ENCODE measurements at regions not wholly inside any gene's neighbourhood (a gene's known extent, or its start where the extent isn't known, plus 50 kb on each side); places are given as distances from the start of the nearest gene placed in this dataset.

- Histone ChIP-seq H3K4me1 (ENCODE audit: insufficient read depth, low read length) (no peaks in the 10 kb centered on the region), H3K27ac (ENCODE audit: low read depth in 1 of 2, low read length in 2 of 2) (no peak overlapping the region), H3K4me3 (ENCODE audit: low read length) (no peak overlapping the region), H3K9me3 (ENCODE audit: control insufficient read depth in 1 of 2, insufficient read depth in 1 of 2, low read length in 2 of 2) (peaks cover 0 to 4% of the 10 kb centered on the region in 2 experiments), H3K36me3 (ENCODE audit: insufficient read depth, low read length) (no peaks in the 10 kb centered on the region), H3K27me3 (ENCODE audit: control insufficient read depth in 1 of 2, insufficient read depth in 2 of 2, low read length in 2 of 2) (no peaks in the 10 kb centered on the region)
- POLR2A ChIA-PET = no interaction called here
- Mint-ChIP-seq H3K27ac (no peak overlapping the region), H3K4me3 (no peak overlapping the region), H3K27me3 (no peaks in the 10 kb centered on the region), H3K4me1 (ENCODE audit: low read depth) (no peaks in the 10 kb centered on the region), H3K36me3 (ENCODE audit: low read depth) (no peaks in the 10 kb centered on the region), H3K9me3 (no peaks in the 10 kb centered on the region)
- TF ChIP-seq CTCF (IDR thresholded peaks at IDR 0.05) = no peak
- CTCF ChIA-PET = no interaction called here
- DNase-seq = no peak
- no peak for ATAC-seq (ENCODE audit: poor library complexity)
- intact Hi-C loops (cut with DNase I, micrococcal nuclease) = no loop called here
These were observed 168.1 kb upstream of the SLC7A11 start for GRCh38 chr4:138410266-138410665.

- no peak overlapping the region for H3K4me3 ChIP-seq (ENCODE audit: low read length)
- Mint-ChIP-seq H3K9me3 (no peaks in the 10 kb centered on the region), H3K36me3 (ENCODE audit: low read depth) (no peaks in the 10 kb centered on the region), H3K27ac (no peak overlapping the region), H3K4me1 (ENCODE audit: low read depth) (no peaks in the 10 kb centered on the region), H3K4me3 (no peak overlapping the region), H3K27me3 (no peaks in the 10 kb centered on the region)
- DNase-seq (no peak), ATAC-seq (ENCODE audit: poor library complexity) (no peak)
- H3K4me1 ChIP-seq (ENCODE audit: insufficient read depth, low read length) = no peaks in the 10 kb centered on the region
- H3K36me3 ChIP-seq (ENCODE audit: insufficient read depth, low read length) = no peaks in the 10 kb centered on the region
- intact Hi-C loops (cut with DNase I, micrococcal nuclease) = no loop called here
- no peaks in the 10 kb centered on the region for H3K27me3 ChIP-seq (ENCODE audit: control insufficient read depth in 1 of 2, insufficient read depth in 2 of 2, low read length in 2 of 2)
- POLR2A ChIA-PET = no interaction called here
- no peak for TF ChIP-seq CTCF (IDR thresholded peaks at IDR 0.05)
- H3K27ac ChIP-seq (ENCODE audit: low read depth in 1 of 2, low read length in 2 of 2) = no peak overlapping the region
- CTCF ChIA-PET = no interaction called here
- H3K9me3 ChIP-seq (ENCODE audit: control insufficient read depth in 1 of 2, insufficient read depth in 1 of 2, low read length in 2 of 2) = peaks cover 0 to 4% of the 10 kb centered on the region in 2 experiments
These were observed 167.5 kb upstream of the SLC7A11 start for GRCh38 chr4:138409670-138410069.

- Mint-ChIP-seq H3K27ac (no peak overlapping the region), H3K4me1 (ENCODE audit: low read depth) (no peaks in the 10 kb centered on the region), H3K36me3 (ENCODE audit: low read depth) (no peaks in the 10 kb centered on the region), H3K27me3 (no peaks in the 10 kb centered on the region), H3K9me3 (no peaks in the 10 kb centered on the region), H3K4me3 (no peak overlapping the region)
- Histone ChIP-seq H3K27ac (ENCODE audit: low read depth in 1 of 2, low read length in 2 of 2) (no peak overlapping the region), H3K4me1 (ENCODE audit: insufficient read depth, low read length) (no peaks in the 10 kb centered on the region), H3K36me3 (ENCODE audit: insufficient read depth, low read length) (no peaks in the 10 kb centered on the region), H3K9me3 (ENCODE audit: control insufficient read depth in 1 of 2, insufficient read depth in 1 of 2, low read length in 2 of 2) (peaks cover 0 to 4% of the 10 kb centered on the region in 2 experiments), H3K27me3 (ENCODE audit: control insufficient read depth in 1 of 2, insufficient read depth in 2 of 2, low read length in 2 of 2) (no peaks in the 10 kb centered on the region), H3K4me3 (ENCODE audit: low read length) (no peak overlapping the region)
- no peak for TF ChIP-seq CTCF (IDR thresholded peaks at IDR 0.05)
- intact Hi-C loops (cut with DNase I, micrococcal nuclease) = no loop called here
- CTCF ChIA-PET = no interaction called here
- POLR2A ChIA-PET = no interaction called here
- DNase-seq = no peak
- no peak for ATAC-seq (ENCODE audit: poor library complexity)
These were observed 166.6 kb upstream of the SLC7A11 start for GRCh38 chr4:138408758-138409157.

All from CD4-positive, alpha-beta T cell (primary cell).